ENCODE measurements at regions not wholly inside any gene's neighbourhood (a gene's known extent, or its start where the extent isn't known, plus 50 kb on each side); places are given as distances from the start of the nearest gene placed in this dataset.

DNA sequence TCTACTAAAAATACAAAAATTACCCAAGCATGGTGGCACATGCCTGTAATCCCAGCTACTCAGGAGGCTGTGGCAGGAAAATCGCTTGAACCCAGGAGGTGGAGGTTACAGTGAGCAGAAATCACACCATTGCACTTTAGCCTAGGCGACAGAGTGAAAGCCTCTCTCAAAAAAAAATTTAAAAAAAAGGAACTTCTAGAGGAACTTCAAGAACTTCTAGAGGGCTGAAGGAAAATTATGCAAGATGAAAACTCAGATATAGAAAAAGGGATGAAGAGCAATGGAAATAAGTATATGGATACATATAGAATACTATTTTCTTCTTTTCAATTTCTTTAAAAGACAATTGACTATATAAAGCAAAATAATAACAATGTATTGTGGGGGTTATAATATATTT, 51.2 kb upstream of the PRR5 start:
- DNase-seq (ENCODE audit: low spot score) (no peak), ATAC-seq (no peak)
- H3K27ac Mint-ChIP-seq: no peak overlapping the region
- no peaks in the 10 kb centered on the region for H3K27me3 Mint-ChIP-seq (ENCODE audit: low read depth)
- no peaks in the 10 kb centered on the region for H3K36me3 Mint-ChIP-seq
- ChIA-PET POLR2A (no interaction called here), CTCF (no interaction called here)
- TF ChIP-seq JAZF1 (CRISPR knock-in tag; IDR thresholded peaks at IDR 0.05) (no peak), FOXK1 (CRISPR knock-in tag; IDR thresholded peaks at IDR 0.05) (no peak), ZNF416 (CRISPR knock-in tag; IDR thresholded peaks at IDR 0.05) (no peak), SMAD4 (CRISPR knock-in tag; IDR thresholded peaks at IDR 0.05) (no peak)
- TF ChIP-seq, protein P1, sequence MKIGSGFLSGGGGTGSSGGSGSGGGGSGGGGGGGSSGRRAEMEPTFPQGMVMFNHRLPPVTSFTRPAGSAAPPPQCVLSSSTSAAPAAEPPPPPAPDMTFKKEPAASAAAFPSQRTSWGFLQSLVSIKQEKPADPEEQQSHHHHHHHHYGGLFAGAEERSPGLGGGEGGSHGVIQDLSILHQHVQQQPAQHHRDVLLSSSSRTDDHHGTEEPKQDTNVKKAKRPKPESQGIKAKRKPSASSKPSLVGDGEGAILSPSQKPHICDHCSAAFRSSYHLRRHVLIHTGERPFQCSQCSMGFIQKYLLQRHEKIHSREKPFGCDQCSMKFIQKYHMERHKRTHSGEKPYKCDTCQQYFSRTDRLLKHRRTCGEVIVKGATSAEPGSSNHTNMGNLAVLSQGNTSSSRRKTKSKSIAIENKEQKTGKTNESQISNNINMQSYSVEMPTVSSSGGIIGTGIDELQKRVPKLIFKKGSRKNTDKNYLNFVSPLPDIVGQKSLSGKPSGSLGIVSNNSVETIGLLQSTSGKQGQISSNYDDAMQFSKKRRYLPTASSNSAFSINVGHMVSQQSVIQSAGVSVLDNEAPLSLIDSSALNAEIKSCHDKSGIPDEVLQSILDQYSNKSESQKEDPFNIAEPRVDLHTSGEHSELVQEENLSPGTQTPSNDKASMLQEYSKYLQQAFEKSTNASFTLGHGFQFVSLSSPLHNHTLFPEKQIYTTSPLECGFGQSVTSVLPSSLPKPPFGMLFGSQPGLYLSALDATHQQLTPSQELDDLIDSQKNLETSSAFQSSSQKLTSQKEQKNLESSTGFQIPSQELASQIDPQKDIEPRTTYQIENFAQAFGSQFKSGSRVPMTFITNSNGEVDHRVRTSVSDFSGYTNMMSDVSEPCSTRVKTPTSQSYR (CRISPR knock-in tag; IDR thresholded peaks at IDR 0.05): no peak
- TF ChIP-seq, protein P2, sequence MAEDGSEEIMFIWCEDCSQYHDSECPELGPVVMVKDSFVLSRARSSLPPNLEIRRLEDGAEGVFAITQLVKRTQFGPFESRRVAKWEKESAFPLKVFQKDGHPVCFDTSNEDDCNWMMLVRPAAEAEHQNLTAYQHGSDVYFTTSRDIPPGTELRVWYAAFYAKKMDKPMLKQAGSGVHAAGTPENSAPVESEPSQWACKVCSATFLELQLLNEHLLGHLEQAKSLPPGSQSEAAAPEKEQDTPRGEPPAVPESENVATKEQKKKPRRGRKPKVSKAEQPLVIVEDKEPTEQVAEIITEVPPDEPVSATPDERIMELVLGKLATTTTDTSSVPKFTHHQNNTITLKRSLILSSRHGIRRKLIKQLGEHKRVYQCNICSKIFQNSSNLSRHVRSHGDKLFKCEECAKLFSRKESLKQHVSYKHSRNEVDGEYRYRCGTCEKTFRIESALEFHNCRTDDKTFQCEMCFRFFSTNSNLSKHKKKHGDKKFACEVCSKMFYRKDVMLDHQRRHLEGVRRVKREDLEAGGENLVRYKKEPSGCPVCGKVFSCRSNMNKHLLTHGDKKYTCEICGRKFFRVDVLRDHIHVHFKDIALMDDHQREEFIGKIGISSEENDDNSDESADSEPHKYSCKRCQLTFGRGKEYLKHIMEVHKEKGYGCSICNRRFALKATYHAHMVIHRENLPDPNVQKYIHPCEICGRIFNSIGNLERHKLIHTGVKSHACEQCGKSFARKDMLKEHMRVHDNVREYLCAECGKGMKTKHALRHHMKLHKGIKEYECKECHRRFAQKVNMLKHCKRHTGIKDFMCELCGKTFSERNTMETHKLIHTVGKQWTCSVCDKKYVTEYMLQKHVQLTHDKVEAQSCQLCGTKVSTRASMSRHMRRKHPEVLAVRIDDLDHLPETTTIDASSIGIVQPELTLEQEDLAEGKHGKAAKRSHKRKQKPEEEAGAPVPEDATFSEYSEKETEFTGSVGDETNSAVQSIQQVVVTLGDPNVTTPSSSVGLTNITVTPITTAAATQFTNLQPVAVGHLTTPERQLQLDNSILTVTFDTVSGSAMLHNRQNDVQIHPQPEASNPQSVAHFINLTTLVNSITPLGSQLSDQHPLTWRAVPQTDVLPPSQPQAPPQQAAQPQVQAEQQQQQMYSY (CRISPR knock-in tag; IDR thresholded peaks at IDR 0.05): no peak
- TF ChIP-seq, protein P3, sequence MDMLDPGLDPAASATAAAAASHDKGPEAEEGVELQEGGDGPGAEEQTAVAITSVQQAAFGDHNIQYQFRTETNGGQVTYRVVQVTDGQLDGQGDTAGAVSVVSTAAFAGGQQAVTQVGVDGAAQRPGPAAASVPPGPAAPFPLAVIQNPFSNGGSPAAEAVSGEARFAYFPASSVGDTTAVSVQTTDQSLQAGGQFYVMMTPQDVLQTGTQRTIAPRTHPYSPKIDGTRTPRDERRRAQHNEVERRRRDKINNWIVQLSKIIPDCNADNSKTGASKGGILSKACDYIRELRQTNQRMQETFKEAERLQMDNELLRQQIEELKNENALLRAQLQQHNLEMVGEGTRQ (CRISPR knock-in tag; IDR thresholded peaks at IDR 0.05): no peak
- H3K4me1 Mint-ChIP-seq: no peaks in the 10 kb centered on the region
- no peaks in the 10 kb centered on the region for H3K9me3 Mint-ChIP-seq
- no peak overlapping the region for H3K4me3 Mint-ChIP-seq

DNA sequence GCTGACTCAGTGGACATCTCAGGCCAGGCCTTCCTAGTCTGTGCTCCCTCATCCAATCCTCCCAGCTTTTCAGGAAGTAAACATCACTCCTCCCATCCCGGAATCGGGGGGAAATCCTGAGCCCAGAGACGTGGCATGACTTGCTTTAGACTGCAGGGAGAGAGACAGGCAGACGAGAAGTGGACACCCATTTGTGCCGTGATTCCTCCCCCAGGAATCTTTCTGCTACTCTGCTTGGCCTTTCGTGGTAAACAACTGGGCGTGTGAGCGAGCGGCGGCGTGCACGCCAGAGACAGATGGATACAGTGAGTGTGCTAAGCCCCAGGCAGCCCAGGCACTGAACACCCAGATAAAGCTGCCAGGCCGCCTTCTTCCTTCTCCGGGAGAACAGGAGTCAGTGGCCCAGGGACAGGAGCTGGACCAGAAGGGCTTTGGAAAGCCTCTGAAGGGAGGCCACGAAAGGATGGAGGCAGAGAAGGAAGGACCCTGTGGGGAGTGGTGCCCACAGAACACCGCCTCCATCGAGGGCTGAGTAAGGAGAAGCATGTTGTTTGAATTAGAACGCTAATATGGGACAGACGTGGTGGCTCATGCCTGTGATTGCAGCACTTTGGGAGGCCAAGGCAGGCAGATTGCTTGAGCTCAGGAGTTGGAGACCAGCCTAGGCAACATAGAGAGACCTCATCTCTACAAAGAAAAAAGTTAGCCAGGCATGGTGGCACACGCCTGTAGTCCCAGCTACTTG, 53.0 kb upstream of the PRR5 start:
- no peak for DNase-seq (ENCODE audit: low spot score)
- Mint-ChIP-seq H3K9me3 (no peaks in the 10 kb centered on the region), H3K27me3 (ENCODE audit: low read depth) (no peaks in the 10 kb centered on the region; the same call in 1 of the 2 replicates), H3K27ac (no peak overlapping the region), H3K4me1 (no peaks in the 10 kb centered on the region), H3K36me3 (no peaks in the 10 kb centered on the region), H3K4me3 (no peak overlapping the region)
- ChIA-PET POLR2A (no interaction called here), CTCF (no interaction called here)
- no peak for ATAC-seq
- TF ChIP-seq NFYB (CRISPR knock-in tag; conservative IDR thresholded peaks at IDR 0.05; ENCODE audit: low read depth): no peak
- no peak for TF ChIP-seq SP1 (CRISPR knock-in tag; conservative IDR thresholded peaks at IDR 0.05)
- TF ChIP-seq ESRRA (CRISPR knock-in tag; IDR thresholded peaks at IDR 0.05; ENCODE audit: borderline replicate concordance): no peak
- TF ChIP-seq, protein P4, sequence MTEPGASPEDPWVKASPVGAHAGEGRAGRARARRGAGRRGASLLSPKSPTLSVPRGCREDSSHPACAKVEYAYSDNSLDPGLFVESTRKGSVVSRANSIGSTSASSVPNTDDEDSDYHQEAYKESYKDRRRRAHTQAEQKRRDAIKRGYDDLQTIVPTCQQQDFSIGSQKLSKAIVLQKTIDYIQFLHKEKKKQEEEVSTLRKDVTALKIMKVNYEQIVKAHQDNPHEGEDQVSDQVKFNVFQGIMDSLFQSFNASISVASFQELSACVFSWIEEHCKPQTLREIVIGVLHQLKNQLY (CRISPR knock-in tag; IDR thresholded peaks at IDR 0.05): no peak
- no peak for TF ChIP-seq IRF2 (CRISPR knock-in tag; IDR thresholded peaks at IDR 0.05; ENCODE audit: borderline replicate concordance, low read depth)
- TF ChIP-seq, protein P5, sequence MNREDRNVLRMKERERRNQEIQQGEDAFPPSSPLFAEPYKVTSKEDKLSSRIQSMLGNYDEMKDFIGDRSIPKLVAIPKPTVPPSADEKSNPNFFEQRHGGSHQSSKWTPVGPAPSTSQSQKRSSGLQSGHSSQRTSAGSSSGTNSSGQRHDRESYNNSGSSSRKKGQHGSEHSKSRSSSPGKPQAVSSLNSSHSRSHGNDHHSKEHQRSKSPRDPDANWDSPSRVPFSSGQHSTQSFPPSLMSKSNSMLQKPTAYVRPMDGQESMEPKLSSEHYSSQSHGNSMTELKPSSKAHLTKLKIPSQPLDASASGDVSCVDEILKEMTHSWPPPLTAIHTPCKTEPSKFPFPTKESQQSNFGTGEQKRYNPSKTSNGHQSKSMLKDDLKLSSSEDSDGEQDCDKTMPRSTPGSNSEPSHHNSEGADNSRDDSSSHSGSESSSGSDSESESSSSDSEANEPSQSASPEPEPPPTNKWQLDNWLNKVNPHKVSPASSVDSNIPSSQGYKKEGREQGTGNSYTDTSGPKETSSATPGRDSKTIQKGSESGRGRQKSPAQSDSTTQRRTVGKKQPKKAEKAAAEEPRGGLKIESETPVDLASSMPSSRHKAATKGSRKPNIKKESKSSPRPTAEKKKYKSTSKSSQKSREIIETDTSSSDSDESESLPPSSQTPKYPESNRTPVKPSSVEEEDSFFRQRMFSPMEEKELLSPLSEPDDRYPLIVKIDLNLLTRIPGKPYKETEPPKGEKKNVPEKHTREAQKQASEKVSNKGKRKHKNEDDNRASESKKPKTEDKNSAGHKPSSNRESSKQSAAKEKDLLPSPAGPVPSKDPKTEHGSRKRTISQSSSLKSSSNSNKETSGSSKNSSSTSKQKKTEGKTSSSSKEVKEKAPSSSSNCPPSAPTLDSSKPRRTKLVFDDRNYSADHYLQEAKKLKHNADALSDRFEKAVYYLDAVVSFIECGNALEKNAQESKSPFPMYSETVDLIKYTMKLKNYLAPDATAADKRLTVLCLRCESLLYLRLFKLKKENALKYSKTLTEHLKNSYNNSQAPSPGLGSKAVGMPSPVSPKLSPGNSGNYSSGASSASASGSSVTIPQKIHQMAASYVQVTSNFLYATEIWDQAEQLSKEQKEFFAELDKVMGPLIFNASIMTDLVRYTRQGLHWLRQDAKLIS (CRISPR knock-in tag; IDR thresholded peaks at IDR 0.05; ENCODE audit: borderline replicate concordance): no peak
- TF ChIP-seq, protein P6, sequence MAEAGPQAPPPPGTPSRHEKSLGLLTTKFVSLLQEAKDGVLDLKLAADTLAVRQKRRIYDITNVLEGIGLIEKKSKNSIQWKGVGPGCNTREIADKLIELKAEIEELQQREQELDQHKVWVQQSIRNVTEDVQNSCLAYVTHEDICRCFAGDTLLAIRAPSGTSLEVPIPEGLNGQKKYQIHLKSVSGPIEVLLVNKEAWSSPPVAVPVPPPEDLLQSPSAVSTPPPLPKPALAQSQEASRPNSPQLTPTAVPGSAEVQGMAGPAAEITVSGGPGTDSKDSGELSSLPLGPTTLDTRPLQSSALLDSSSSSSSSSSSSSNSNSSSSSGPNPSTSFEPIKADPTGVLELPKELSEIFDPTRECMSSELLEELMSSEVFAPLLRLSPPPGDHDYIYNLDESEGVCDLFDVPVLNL (CRISPR knock-in tag; IDR thresholded peaks at IDR 0.05; ENCODE audit: borderline replicate concordance, low read depth): no peak
- TF ChIP-seq ZNF416 (CRISPR knock-in tag; IDR thresholded peaks at IDR 0.05): no peak
- no peak for TF ChIP-seq ZNF317 (CRISPR knock-in tag; IDR thresholded peaks at IDR 0.05; ENCODE audit: borderline replicate concordance, low read depth)
- TF ChIP-seq GABPB1 (CRISPR knock-in tag; IDR thresholded peaks at IDR 0.05): no peak
- TF ChIP-seq, protein P7, sequence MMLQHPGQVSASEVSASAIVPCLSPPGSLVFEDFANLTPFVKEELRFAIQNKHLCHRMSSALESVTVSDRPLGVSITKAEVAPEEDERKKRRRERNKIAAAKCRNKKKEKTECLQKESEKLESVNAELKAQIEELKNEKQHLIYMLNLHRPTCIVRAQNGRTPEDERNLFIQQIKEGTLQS (CRISPR knock-in tag; conservative IDR thresholded peaks at IDR 0.05): no peak

All from WTC11 (cell line).